Choroid plexus epithelial cell (primary cell): ENCODE measurements at regions not wholly inside any gene's neighbourhood (a gene's known extent, or its start where the extent isn't known, plus 50 kb on each side); places are given as distances from the start of the nearest gene placed in this dataset.

Experiments
- DNase-seq: peaks from one replicate; pipeline ENCODE4 v3.0.0-alpha.2; 2010; ENCODE audit warnings: low read depth
- H3K4me3 ChIP-seq: 2 replicates; pipeline ENCODE4 v1.5.1; 2011; ENCODE audit warnings: low read depth, mild to moderate bottlenecking, control low read depth, low read length, moderate library complexity
- TF ChIP-seq, protein P1 (sequence below): conservative IDR thresholded peaks from 2 replicates; pipeline ENCODE4 v1.5.1; 2011; ENCODE audit warnings: low read depth, mild to moderate bottlenecking, control low read depth, inconsistent platforms, low read length, moderate library complexity

DNA sequence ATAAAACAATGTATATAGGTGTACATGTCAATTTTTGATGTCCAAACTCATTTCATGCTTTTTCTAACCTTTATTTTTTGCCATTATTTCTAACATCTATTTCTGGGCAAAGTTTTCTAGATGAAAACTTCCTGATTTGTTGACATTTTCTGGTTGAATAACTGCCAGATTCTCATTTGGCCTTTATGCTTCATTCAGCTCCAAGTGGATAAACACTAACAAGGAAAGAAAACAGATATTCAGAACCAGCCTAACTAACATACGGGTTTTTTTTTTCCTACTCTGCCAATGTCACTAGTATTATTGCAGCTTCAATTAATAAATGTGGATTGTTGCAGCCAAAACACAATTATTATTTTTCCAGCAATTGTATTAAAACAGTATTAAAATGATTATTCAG, 50.9 kb upstream of the RAP1GDS1 start:
- no peak for DNase-seq
- H3K4me3 ChIP-seq = no peak overlapping the region
- TF ChIP-seq, protein P1, sequence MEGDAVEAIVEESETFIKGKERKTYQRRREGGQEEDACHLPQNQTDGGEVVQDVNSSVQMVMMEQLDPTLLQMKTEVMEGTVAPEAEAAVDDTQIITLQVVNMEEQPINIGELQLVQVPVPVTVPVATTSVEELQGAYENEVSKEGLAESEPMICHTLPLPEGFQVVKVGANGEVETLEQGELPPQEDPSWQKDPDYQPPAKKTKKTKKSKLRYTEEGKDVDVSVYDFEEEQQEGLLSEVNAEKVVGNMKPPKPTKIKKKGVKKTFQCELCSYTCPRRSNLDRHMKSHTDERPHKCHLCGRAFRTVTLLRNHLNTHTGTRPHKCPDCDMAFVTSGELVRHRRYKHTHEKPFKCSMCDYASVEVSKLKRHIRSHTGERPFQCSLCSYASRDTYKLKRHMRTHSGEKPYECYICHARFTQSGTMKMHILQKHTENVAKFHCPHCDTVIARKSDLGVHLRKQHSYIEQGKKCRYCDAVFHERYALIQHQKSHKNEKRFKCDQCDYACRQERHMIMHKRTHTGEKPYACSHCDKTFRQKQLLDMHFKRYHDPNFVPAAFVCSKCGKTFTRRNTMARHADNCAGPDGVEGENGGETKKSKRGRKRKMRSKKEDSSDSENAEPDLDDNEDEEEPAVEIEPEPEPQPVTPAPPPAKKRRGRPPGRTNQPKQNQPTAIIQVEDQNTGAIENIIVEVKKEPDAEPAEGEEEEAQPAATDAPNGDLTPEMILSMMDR = no peak

DNA sequence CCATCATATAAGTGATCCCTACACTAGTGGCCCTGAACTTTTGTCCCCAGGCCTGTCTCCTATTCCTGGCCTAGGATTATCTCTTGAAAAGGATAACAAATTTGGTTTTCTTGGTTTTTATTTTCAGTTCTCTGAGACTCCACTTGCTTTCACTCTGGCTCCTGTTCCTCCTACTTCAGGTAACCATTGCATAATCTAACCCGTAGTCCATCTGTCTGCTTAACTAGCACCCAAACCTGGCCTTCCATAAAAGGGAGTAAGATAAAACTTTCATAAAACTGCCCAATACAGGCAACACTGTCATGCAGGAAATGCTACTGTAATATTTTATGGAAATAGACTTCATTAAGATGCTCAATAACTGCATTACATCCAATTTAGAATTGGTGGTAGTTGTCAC, 52.1 kb upstream of the RAP1GDS1 start:
- no peak overlapping the region for H3K4me3 ChIP-seq
- TF ChIP-seq, protein P1 = no peak
- DNase-seq = no peak

DNA sequence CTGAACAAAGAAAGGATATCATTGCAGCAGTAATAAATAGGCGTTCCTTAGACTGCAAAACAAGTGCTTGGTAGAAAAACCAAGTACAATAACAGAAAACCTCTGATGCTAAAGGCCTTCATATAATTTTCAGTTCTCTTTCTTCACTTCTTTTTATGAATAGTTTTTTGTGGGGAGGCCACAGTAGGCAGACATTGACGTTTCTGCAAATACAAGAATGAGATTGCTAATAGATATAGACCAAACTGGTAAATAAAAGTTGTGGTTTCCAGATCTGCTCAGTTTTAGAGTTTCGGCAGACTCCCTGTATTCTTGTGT, 57.0 kb upstream of the RAP1GDS1 start:
- no peak overlapping the region for H3K4me3 ChIP-seq
- TF ChIP-seq, protein P1 = no peak
- no peak for DNase-seq

DNA sequence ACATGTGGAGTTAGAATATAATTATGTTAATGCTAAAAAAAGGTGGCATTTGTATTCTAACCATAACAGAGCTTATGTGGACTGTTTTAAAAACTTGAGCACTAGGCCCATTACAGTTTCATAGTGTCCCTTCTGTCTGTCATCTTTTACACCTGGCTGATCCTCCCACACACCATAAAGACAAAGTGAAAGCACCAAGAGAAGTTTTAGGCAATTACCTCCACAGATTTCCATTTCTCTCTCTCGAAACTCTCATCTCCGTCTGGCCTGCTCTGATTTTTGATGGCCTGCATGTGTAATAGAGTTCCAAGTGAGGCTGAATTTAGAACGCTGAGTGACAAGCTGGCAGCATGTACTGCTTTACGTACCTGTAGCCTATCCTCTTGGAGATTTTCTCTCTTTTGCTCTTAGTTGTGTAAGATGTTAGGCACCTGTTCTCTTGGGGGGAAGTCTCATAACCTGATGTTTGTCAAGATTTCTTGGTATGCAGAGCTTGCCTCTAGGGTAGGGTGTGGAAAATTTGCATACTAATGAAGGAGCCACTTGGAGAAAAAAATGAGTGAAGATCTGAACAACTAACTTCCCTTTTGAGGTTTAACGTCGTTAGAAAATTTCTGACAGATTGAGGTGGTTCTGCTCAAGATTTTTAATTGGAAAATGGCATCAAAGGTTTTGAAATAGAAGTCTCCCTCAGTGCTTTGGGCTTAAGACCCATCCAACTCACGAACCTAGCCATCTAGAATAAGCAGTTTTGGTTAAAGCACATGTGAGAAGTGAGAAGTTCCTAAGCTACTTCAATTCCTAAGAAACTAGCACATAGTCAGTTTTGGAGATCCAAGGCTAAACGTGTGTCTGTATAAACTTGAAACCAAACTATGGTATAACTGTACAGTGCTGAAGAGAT, 57.6 kb upstream of the RAP1GDS1 start:
- DNase-seq = no peak
- H3K4me3 ChIP-seq = no peak overlapping the region
- TF ChIP-seq, protein P1 = no peak

DNA sequence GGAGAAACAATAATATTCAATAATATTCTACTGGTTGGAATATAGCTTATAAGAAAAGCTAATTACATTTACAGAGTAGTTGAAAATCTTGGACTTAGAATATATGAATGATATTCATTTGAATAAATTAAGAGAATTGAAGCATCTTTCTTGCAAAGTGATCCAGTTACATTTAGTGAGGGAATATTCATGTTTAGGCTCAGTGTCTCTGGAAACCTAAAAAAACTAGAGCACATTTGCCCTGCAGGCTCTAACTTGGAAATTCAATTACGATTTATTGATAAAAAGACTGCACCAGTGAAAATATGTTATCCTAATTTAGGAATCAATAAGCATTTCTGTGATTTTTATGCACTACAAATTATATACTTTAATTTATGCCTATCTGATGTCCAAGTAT, 58.3 kb upstream of the RAP1GDS1 start:
- DNase-seq = no peak
- H3K4me3 ChIP-seq = no peak overlapping the region
- TF ChIP-seq, protein P1 = no peak

DNA sequence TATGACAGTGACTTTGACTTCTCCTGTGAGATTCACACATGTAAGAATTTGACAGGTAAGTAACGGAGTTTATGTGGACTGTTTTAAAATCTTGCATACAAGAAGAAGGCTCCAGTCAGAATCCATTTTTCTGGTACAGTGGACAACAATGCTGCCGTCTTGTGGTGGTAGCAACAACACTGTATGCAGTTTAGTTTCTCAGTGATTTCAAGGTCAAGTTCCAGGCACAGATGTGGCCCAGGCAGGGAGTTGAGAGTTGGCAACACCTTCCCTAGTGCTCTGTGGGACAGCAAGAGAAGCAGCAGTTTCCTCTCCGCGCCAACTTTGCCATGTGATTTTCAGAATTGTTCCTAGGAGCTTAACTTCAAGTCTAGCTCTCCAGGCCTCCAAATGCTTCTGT, 56.0 kb upstream of the STPG2 start:
- peak; percentile 13 for DNase-seq
- TF ChIP-seq, protein P1 = peak; percentile 26
- H3K4me3 ChIP-seq = no peak overlapping the region

DNA sequence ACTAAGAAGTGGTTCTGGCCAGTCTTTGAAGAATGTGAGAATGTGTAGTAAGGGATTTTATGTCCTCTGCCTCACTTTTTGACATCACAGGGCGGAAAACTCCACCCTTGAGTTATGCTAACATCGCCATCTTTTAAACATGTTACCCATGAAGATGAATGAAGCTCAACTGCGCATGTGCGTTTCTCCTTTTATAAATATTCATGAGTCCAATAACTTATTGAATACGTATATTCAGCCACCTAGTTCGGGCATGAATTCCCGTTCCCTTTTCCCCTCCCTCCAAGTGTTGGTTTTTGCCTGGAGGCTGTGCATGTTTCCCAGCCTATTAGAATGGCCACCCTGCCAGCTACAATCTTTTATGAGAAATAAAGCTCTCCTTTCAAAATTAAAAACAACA, 51.7 kb upstream of the STPG2 start:
- H3K4me3 ChIP-seq = no peak overlapping the region
- DNase-seq = no peak
- TF ChIP-seq, protein P1 = no peak
